ENCODE measurements at regions not wholly inside any gene's neighbourhood (a gene's known extent, or its start where the extent isn't known, plus 50 kb on each side); places are given as distances from the start of the nearest gene placed in this dataset.

- Histone ChIP-seq H3K27ac (no peak overlapping the region), H3K9me3 (no peaks in the 10 kb centered on the region), H3K4me1 (no peaks in the 10 kb centered on the region), H3K4me3 (no peak overlapping the region), H3K27me3 (replicated peaks in 1 of 7) (no peaks in the 10 kb centered on the region), H3K36me3 (no peaks in the 10 kb centered on the region)
- no peak for DNase-seq
- WGBS, 5 donors, result 83 to 100% (median 93%) methylated on average over 1 of the region's 1 CpG
- TF ChIP-seq POLR2AphosphoS5 (IDR thresholded peaks at IDR 0.05), result no peak
- TF ChIP-seq CTCF (IDR thresholded peaks at IDR 0.05 in 8 of 11, conservative IDR thresholded peaks at IDR 0.05 in 3 of 11), result no peak
- no peak for TF ChIP-seq POLR2A (IDR thresholded peaks at IDR 0.05)
- intact Hi-C loops (cut with DNase I; ENCODE audit: low total_unique reads), result no loop called here
These were observed 372.9 kb upstream of the FAR2 start for GRCh38 chr12:28776220-28776619.

- H3K27me3 ChIP-seq (replicated peaks in 1 of 7), result no peaks in the 10 kb centered on the region
- H3K4me3 ChIP-seq, result no peak overlapping the region
- TF ChIP-seq POLR2AphosphoS5 (IDR thresholded peaks at IDR 0.05) (no peak), POLR2A (IDR thresholded peaks at IDR 0.05) (no peak), CTCF (IDR thresholded peaks at IDR 0.05 in 8 of 11, conservative IDR thresholded peaks at IDR 0.05 in 3 of 11) (no peak)
- no peak for DNase-seq
- no peak overlapping the region for H3K27ac ChIP-seq
- H3K36me3 ChIP-seq, result no peaks in the 10 kb centered on the region
- no peaks in the 10 kb centered on the region for H3K9me3 ChIP-seq
- intact Hi-C loops (cut with DNase I; ENCODE audit: low total_unique reads), result no loop called here
- 88 to 95% (median 90%) methylated on average over 5 of the region's 5 CpGs for WGBS, 5 donors
- no peaks in the 10 kb centered on the region for H3K4me1 ChIP-seq
These were observed 372.1 kb upstream of the FAR2 start for GRCh38 chr12:28776913-28777422.

GRCh38 chr12:28777603-28778365 lies 371.3 kb upstream of the FAR2 start:
- no peak for TF ChIP-seq POLR2AphosphoS5 (IDR thresholded peaks at IDR 0.05)
- no peak for TF ChIP-seq POLR2A (IDR thresholded peaks at IDR 0.05)
- no peak for TF ChIP-seq CTCF (IDR thresholded peaks at IDR 0.05 in 8 of 11, conservative IDR thresholded peaks at IDR 0.05 in 3 of 11)
- WGBS, 5 donors, result 71 to 85% (median 84%) methylated on average over 8 of the region's 8 CpGs
- intact Hi-C loops (cut with DNase I; ENCODE audit: low total_unique reads), result no loop called here

GRCh38 chr12:28780096-28780495 lies 369.0 kb upstream of the FAR2 start:
- Histone ChIP-seq H3K4me1 (no peaks in the 10 kb centered on the region), H3K9me3 (no peaks in the 10 kb centered on the region), H3K4me3 (no peak overlapping the region), H3K36me3 (no peaks in the 10 kb centered on the region), H3K27ac (no peak overlapping the region), H3K27me3 (replicated peaks in 1 of 7) (no peaks in the 10 kb centered on the region)
- DNase-seq, result no peak
- WGBS, 5 donors, result 85 to 99% (median 92%) methylated on average over 2 of the region's 2 CpGs
- intact Hi-C loops (cut with DNase I; ENCODE audit: low total_unique reads), result no loop called here
- TF ChIP-seq POLR2A (IDR thresholded peaks at IDR 0.05) (no peak), POLR2AphosphoS5 (IDR thresholded peaks at IDR 0.05) (no peak), CTCF (IDR thresholded peaks at IDR 0.05 in 8 of 11, conservative IDR thresholded peaks at IDR 0.05 in 3 of 11) (no peak)

More at GRCh38 chr12:28777603-28778365, 371.3 kb upstream of the FAR2 start:
- Histone ChIP-seq H3K27me3 (replicated peaks in 1 of 7) (no peaks in the 10 kb centered on the region), H3K27ac (no peak overlapping the region), H3K4me1 (no peaks in the 10 kb centered on the region), H3K36me3 (no peaks in the 10 kb centered on the region), H3K4me3 (no peak overlapping the region), H3K9me3 (no peaks in the 10 kb centered on the region)
- DNase-seq, result no peak

Data from spleen (tissue), 11 donors.